Chondrocyte (in vitro differentiated cells): ENCODE measurements at regions not wholly inside any gene's neighbourhood (a gene's known extent, or its start where the extent isn't known, plus 50 kb on each side); places are given as distances from the start of the nearest gene placed in this dataset.

Experiments
- DNase-seq: peaks from one replicate; pipeline ENCODE4 v3.0.0; 2021; ENCODE audit warnings: mixed read lengths, low spot score
- H3K27ac Mint-ChIP-seq: one replicate; pipeline ENCODE4 v1.8.0; 2021; ENCODE audit warnings: mild to moderate bottlenecking, moderate library complexity, mixed read lengths; ENCODE audit not compliant: unreplicated experiment
- H3K27me3 Mint-ChIP-seq: 2 replicates; pipeline ENCODE4 v1.8.0; 2021; ENCODE audit warnings: low read depth, mixed read lengths
- H3K36me3 Mint-ChIP-seq: 2 replicates; pipeline ENCODE4 v1.8.0; 2021; ENCODE audit warnings: low read depth, mixed read lengths
- H3K4me1 Mint-ChIP-seq: 2 replicates; pipeline ENCODE4 v1.8.0; 2021; ENCODE audit warnings: low read depth, mild to moderate bottlenecking, mixed read lengths
- H3K4me3 Mint-ChIP-seq: one replicate; pipeline ENCODE4 v1.8.0; 2021; ENCODE audit warnings: mild to moderate bottlenecking, moderate library complexity, mixed read lengths; ENCODE audit not compliant: unreplicated experiment
- H3K9me3 Mint-ChIP-seq: 2 replicates; pipeline ENCODE4 v1.8.0; 2021; ENCODE audit warnings: low read depth, mixed read lengths
- TF ChIP-seq, protein P1 (sequence below): fragments of 200-600 bp; sonication (generic); IDR thresholded peaks from 2 replicates; pipeline ENCODE4 v1.5.0; 2021; ENCODE audit warnings: antibody characterized with exemption, mild to moderate bottlenecking, moderate library complexity

GRCh38 chr7:46145412-46145811 lies 224.3 kb upstream of the IGFBP3 start:
- no peak overlapping the region for H3K4me3 Mint-ChIP-seq
- TF ChIP-seq, protein P1, sequence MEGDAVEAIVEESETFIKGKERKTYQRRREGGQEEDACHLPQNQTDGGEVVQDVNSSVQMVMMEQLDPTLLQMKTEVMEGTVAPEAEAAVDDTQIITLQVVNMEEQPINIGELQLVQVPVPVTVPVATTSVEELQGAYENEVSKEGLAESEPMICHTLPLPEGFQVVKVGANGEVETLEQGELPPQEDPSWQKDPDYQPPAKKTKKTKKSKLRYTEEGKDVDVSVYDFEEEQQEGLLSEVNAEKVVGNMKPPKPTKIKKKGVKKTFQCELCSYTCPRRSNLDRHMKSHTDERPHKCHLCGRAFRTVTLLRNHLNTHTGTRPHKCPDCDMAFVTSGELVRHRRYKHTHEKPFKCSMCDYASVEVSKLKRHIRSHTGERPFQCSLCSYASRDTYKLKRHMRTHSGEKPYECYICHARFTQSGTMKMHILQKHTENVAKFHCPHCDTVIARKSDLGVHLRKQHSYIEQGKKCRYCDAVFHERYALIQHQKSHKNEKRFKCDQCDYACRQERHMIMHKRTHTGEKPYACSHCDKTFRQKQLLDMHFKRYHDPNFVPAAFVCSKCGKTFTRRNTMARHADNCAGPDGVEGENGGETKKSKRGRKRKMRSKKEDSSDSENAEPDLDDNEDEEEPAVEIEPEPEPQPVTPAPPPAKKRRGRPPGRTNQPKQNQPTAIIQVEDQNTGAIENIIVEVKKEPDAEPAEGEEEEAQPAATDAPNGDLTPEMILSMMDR: no peak
- peaks cover 4% of the 10 kb centered on the region for H3K36me3 Mint-ChIP-seq
- no peak for DNase-seq
- peak overlapping the region; percentile 83 for H3K27ac Mint-ChIP-seq
- peaks cover 27% of the 10 kb centered on the region for H3K9me3 Mint-ChIP-seq
- H3K27me3 Mint-ChIP-seq: no peaks in the 10 kb centered on the region
- peaks cover 53% of the 10 kb centered on the region for H3K4me1 Mint-ChIP-seq

GRCh38 chr7:46143949-46144917 lies 223.2 kb upstream of the IGFBP3 start:
- Mint-ChIP-seq H3K36me3 (peaks cover 3% of the 10 kb centered on the region), H3K9me3 (peaks cover 18% of the 10 kb centered on the region), H3K27ac (peak overlapping the region; percentile 83), H3K4me3 (no peak overlapping the region), H3K27me3 (no peaks in the 10 kb centered on the region), H3K4me1 (peaks cover 49% of the 10 kb centered on the region)
- no peak for DNase-seq
- TF ChIP-seq, protein P1: no peak

DNA sequence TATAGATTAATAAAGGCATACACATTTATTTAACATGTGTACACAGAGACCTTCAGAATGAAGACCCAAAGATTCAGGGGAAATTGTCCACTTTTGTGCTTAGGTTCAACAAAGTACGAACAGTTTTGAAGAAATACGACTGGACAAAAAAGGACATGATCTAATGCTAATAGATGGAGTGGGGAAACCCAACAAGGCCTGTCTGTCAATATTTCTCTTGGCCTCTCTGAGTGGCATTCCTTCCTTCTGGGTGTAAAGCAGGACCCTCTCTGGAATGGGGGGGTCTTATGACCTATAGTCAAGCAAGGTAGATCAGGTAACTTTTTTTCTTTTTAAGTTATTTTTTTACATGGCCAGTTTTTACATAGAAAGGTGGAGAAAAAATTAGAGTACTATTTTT lies 222.3 kb upstream of the IGFBP3 start:
- Mint-ChIP-seq H3K36me3 (peaks cover 3% of the 10 kb centered on the region), H3K27me3 (no peaks in the 10 kb centered on the region), H3K9me3 (peaks cover 19% of the 10 kb centered on the region), H3K4me3 (no peak overlapping the region), H3K4me1 (peaks cover 57% of the 10 kb centered on the region), H3K27ac (peak overlapping the region; percentile 83)
- no peak for DNase-seq
- TF ChIP-seq, protein P1: no peak

DNA sequence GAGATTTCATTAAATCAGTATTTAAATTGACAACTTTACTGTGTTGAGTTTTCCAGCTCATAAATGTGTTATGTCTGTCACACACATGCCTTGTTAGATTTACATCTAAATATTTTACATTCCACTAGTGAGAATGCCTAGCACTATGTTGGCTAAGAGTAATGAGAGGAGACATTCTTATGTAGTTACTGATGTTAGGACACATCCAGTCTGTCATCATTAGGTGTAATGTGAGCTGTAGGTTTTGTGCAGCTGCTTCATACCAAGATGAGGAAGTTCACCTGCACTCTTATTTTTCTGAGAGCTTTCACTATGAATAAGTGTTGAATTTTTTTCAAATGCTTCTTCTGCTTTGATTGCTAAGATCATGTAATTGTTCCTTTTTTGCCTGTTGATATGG lies 218.0 kb upstream of the IGFBP3 start:
- peaks cover 14% of the 10 kb centered on the region for H3K9me3 Mint-ChIP-seq
- DNase-seq: no peak
- TF ChIP-seq, protein P1: no peak
- peak overlapping the region; percentile 38 for H3K27ac Mint-ChIP-seq
- H3K4me1 Mint-ChIP-seq: peaks cover 45% of the 10 kb centered on the region
- no peaks in the 10 kb centered on the region for H3K27me3 Mint-ChIP-seq
- no peaks in the 10 kb centered on the region for H3K36me3 Mint-ChIP-seq
- no peak overlapping the region for H3K4me3 Mint-ChIP-seq

DNA sequence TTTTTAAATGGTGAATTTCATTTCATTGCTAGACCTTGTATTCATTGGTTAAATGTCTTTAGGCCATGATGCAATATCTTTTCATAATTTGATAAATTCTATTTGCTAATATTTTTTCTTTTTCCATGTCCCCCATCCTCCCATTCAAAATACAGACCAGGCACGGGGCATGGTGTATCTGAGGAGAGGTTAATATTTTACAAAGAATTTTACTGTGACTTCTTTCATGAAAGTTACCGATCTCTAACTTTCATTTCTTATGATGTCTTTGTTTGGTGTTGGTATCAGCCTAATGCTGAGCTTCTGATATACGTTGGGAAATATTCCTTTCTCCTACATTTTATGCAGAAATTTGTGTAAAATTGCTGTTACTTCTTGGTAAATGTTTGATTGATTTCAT lies 216.7 kb upstream of the IGFBP3 start:
- peak overlapping the region; percentile 37 for H3K27ac Mint-ChIP-seq

More for the DNA sequence above, 216.7 kb upstream of the IGFBP3 start:
- H3K36me3 Mint-ChIP-seq: no peaks in the 10 kb centered on the region
- peaks cover 49% of the 10 kb centered on the region for H3K4me1 Mint-ChIP-seq
- TF ChIP-seq, protein P1: no peak
- peaks cover 7% of the 10 kb centered on the region for H3K9me3 Mint-ChIP-seq
- H3K27me3 Mint-ChIP-seq: no peaks in the 10 kb centered on the region
- H3K4me3 Mint-ChIP-seq: no peak overlapping the region
- DNase-seq: no peak
